ENCODE measurements at regions not wholly inside any gene's neighbourhood (a gene's known extent, or its start where the extent isn't known, plus 50 kb on each side); places are given as distances from the start of the nearest gene placed in this dataset.

GRCh38 chr16:59758848-59759247 lies 1024.7 kb upstream of the GOT2 start:
- in situ Hi-C loops (cut with MboI), result no loop called here
- 0% methylated on average over 1 of the region's 1 CpG for WGBS (ENCODE audit: insufficient coverage, insufficient replicate concordance, low lambda C conversion rate, missing lambda C conversion rate)
- no TSS peak for BruUV-seq (replicated peaks)

More at GRCh38 chr16:59758848-59759247, 1024.7 kb upstream of the GOT2 start:
- no peaks in the 10 kb centered on the region for H3K4me1 ChIP-seq (ENCODE audit: control insufficient read depth, insufficient read depth, low read length)
- DNase-seq (ENCODE audit: low read depth, low spot score) (no peak), FAIRE-seq (no peak), ATAC-seq (no peak)
- no peak overlapping the region for H3K27ac ChIP-seq (ENCODE audit: control insufficient read depth, insufficient read depth)
- POLR2A ChIA-PET, result no interaction called here
- no peak overlapping the region for H3K4me3 ChIP-seq
- no peak overlapping the region for H3K9ac ChIP-seq (ENCODE audit: control insufficient read depth, insufficient read depth, low read length)
- no peak for TF ChIP-seq EP300 (IDR thresholded peaks at IDR 0.05; ENCODE audit: borderline replicate concordance in 1 of 2, control insufficient read depth in 1 of 2, low read depth in 2 of 2, low read length in 2 of 2)
- TF ChIP-seq E4F1 (IDR thresholded peaks at IDR 0.05; ENCODE audit: borderline replicate concordance, partially characterized antibody), result no peak
- no peak for TF ChIP-seq POLR2A (IDR thresholded peaks at IDR 0.05; ENCODE audit: low read depth, low read length)
- TF ChIP-seq NRF1 (conservative IDR thresholded peaks at IDR 0.05; ENCODE audit: low read depth, low read length), result no peak
- TF ChIP-seq NR2F1 (conservative IDR thresholded peaks at IDR 0.05), result no peak
- no peak for TF ChIP-seq IRF5 (IDR thresholded peaks at IDR 0.05; ENCODE audit: borderline replicate concordance)
- TF ChIP-seq MTA2 (IDR thresholded peaks at IDR 0.05; ENCODE audit: low read depth), result no peak
- no peak for TF ChIP-seq TARDBP (IDR thresholded peaks at IDR 0.05; ENCODE audit: borderline replicate concordance)
- H3K4me2 ChIP-seq (ENCODE audit: control insufficient read depth, insufficient read depth), result no peak overlapping the region
- no peaks in the 10 kb centered on the region for H3K36me3 ChIP-seq (ENCODE audit: control insufficient read depth in 2 of 2, insufficient read depth in 2 of 2, low read length in 1 of 2)
- CTCF ChIA-PET, result no interaction called here
- RAD21 ChIA-PET (ENCODE audit: unreplicated experiment), result no interaction called here
- no peaks in the 10 kb centered on the region for H3K79me2 ChIP-seq (ENCODE audit: control insufficient read depth, insufficient read depth, low read length)
- H2AFZ ChIP-seq (ENCODE audit: control insufficient read depth, low read depth, low read length), result no peak overlapping the region
- intact Hi-C loops (cut with micrococcal nuclease; ENCODE audit: unreplicated experiment), result no loop called here
- no peaks in the 10 kb centered on the region for H3K27me3 ChIP-seq (replicated peaks in 1 of 2; ENCODE audit: control insufficient read depth in 2 of 2, insufficient read depth in 2 of 2, low read length in 1 of 2)
- H4K20me1 ChIP-seq (ENCODE audit: control insufficient read depth, insufficient read depth), result no peaks in the 10 kb centered on the region
- SMC1A ChIA-PET (ENCODE audit: uncharacterized antibody, unreplicated experiment), result no interaction called here
- H3K9me3 ChIP-seq (replicated peaks; ENCODE audit: control insufficient read depth, insufficient read depth, low read length), result no peaks in the 10 kb centered on the region; the same call in 2 of the 3 replicates
